WTC11 (cell line): ENCODE measurements at regions not wholly inside any gene's neighbourhood (a gene's known extent, or its start where the extent isn't known, plus 50 kb on each side); places are given as distances from the start of the nearest gene placed in this dataset.

Experiments
- ATAC-seq: fragments of 200-7000 bp; cut with Tn5 transposase; 2 replicates; pipeline ENCODE4 v1.10.0; 2021; ENCODE audit warnings: mild to moderate bottlenecking, moderate library complexity
- CTCF ChIA-PET: fragments of 300-600 bp; sonication (Branson Sonifier 250); formaldehyde crosslinking; loops from one replicate; lab custom pipeline; 2021; ENCODE audit warnings: antibody characterized with exemption; lab: Charles Lee
- POLR2A ChIA-PET: fragments of 350-600 bp; sonication (Branson Sonifier 250); formaldehyde crosslinking; loops from one replicate; lab custom pipeline; 2021; ENCODE audit warnings: antibody characterized with exemption; lab: Charles Lee
- DNase-seq: peaks from one replicate; pipeline ENCODE4 v3.0.0; 2021; ENCODE audit warnings: low spot score
- H3K27ac Mint-ChIP-seq: 2 replicates; pipeline ENCODE4 v1.8.0; 2021; ENCODE audit warnings: mixed read lengths
- H3K27me3 Mint-ChIP-seq: 2 replicates; pipeline ENCODE4 v1.8.0; 2021; ENCODE audit warnings: low read depth, mild to moderate bottlenecking, moderate library complexity, mixed read lengths
- H3K36me3 Mint-ChIP-seq: 2 replicates; pipeline ENCODE4 v1.8.0; 2021; ENCODE audit warnings: mixed read lengths
- H3K4me1 Mint-ChIP-seq: 2 replicates; pipeline ENCODE4 v1.8.0; 2022; ENCODE audit warnings: mixed read lengths
- H3K4me3 Mint-ChIP-seq: 2 replicates; pipeline ENCODE4 v1.8.0; 2021; ENCODE audit warnings: mild to moderate bottlenecking, moderate library complexity, mixed read lengths
- H3K9me3 Mint-ChIP-seq: 2 replicates; pipeline ENCODE4 v1.8.0; 2021; ENCODE audit warnings: mixed read lengths
- CDX4 ChIP-seq: fragments of 250-450 bp; sonication (Bioruptor Pico); IDR thresholded peaks from 2 replicates; pipeline ENCODE4 v1.9.0; 2021; ENCODE audit warnings: moderate library complexity, mild to moderate bottlenecking, inconsistent platforms, borderline replicate concordance
- CREB1 ChIP-seq: sonication (generic); formaldehyde crosslinking; IDR thresholded peaks from 2 replicates; pipeline ENCODE4 v1.8.0; 2023; ENCODE audit warnings: mild to moderate bottlenecking, missing genetic modification reagents
- CREM ChIP-seq: sonication (generic); formaldehyde crosslinking; IDR thresholded peaks from 2 replicates; pipeline ENCODE4 v1.8.1; 2022; ENCODE audit warnings: mild to moderate bottlenecking, missing genetic modification reagents, moderate library complexity
- E2F5 ChIP-seq: sonication (generic); formaldehyde crosslinking; IDR thresholded peaks from 2 replicates; pipeline ENCODE4 v1.8.1; 2022; ENCODE audit warnings: mild to moderate bottlenecking, moderate library complexity, missing genetic modification reagents
- FOXJ3 ChIP-seq: sonication (generic); formaldehyde crosslinking; IDR thresholded peaks from 2 replicates; pipeline ENCODE4 v1.9.0; 2021; ENCODE audit warnings: missing genetic modification reagents, mild to moderate bottlenecking, borderline replicate concordance
- IRF2 ChIP-seq: sonication (generic); formaldehyde crosslinking; IDR thresholded peaks from 2 replicates; pipeline ENCODE4 v1.8.0; 2022; ENCODE audit warnings: low read depth, missing genetic modification reagents, borderline replicate concordance
- JAZF1 ChIP-seq: fragments of 250-450 bp; sonication (Bioruptor Pico); IDR thresholded peaks from 2 replicates; pipeline ENCODE4 v1.9.0; 2021; ENCODE audit warnings: moderate library complexity, mild to moderate bottlenecking, inconsistent platforms
- JUN ChIP-seq: sonication (generic); formaldehyde crosslinking; IDR thresholded peaks from 2 replicates; pipeline ENCODE4 v1.8.0; 2023; ENCODE audit warnings: mild to moderate bottlenecking, missing genetic modification reagents
- NR3C1 ChIP-seq: sonication (generic); formaldehyde crosslinking; conservative IDR thresholded peaks from 2 replicates; pipeline ENCODE4 v1.8.1; 2023; ENCODE audit warnings: low read depth, mild to moderate bottlenecking, missing genetic modification reagents
- PRRX2 ChIP-seq: fragments of 250-450 bp; sonication (Bioruptor Pico); IDR thresholded peaks from 2 replicates; pipeline ENCODE4 v1.8.0; 2021; ENCODE audit warnings: mild to moderate bottlenecking
- RELA ChIP-seq: sonication (generic); formaldehyde crosslinking; IDR thresholded peaks from 2 replicates; pipeline ENCODE4 v1.8.1; 2022; ENCODE audit warnings: missing genetic modification reagents, mild to moderate bottlenecking, borderline replicate concordance
- SOX15 ChIP-seq: fragments of 250-450 bp; sonication (Bioruptor Pico); IDR thresholded peaks from 2 replicates; pipeline ENCODE4 v1.9.0; 2021; ENCODE audit warnings: mild to moderate bottlenecking
- USF1 ChIP-seq: sonication (generic); formaldehyde crosslinking; IDR thresholded peaks from 2 replicates; pipeline ENCODE4 v1.8.0; 2022; ENCODE audit warnings: mild to moderate bottlenecking, missing genetic modification reagents
- ZBTB43 ChIP-seq: sonication (generic); formaldehyde crosslinking; IDR thresholded peaks from 2 replicates; pipeline ENCODE4 v1.8.1; 2023; ENCODE audit warnings: mild to moderate bottlenecking, missing genetic modification reagents
- ZNF317 ChIP-seq: sonication (generic); formaldehyde crosslinking; IDR thresholded peaks from 2 replicates; pipeline ENCODE4 v1.8.1; 2023; ENCODE audit warnings: low read depth, mild to moderate bottlenecking, moderate library complexity, missing genetic modification reagents, borderline replicate concordance
- ZNF671 ChIP-seq: fragments of 250-450 bp; sonication (Bioruptor Pico); IDR thresholded peaks from 2 replicates; pipeline ENCODE4 v1.8.0; 2021; ENCODE audit warnings: mild to moderate bottlenecking
- TF ChIP-seq, protein P1 (sequence below): fragments of 250-450 bp; sonication (Bioruptor Pico); IDR thresholded peaks from 2 replicates; pipeline ENCODE4 v1.8.0; 2021; ENCODE audit warnings: mild to moderate bottlenecking
- TF ChIP-seq, protein P2 (sequence below): sonication (generic); formaldehyde crosslinking; IDR thresholded peaks from 2 replicates; pipeline ENCODE4 v1.8.0; 2022; ENCODE audit warnings: missing genetic modification reagents
- TF ChIP-seq, protein P3 (sequence below): fragments of 250-450 bp; sonication (Bioruptor Pico); IDR thresholded peaks from 2 replicates; pipeline ENCODE4 v1.9.0; 2021; ENCODE audit warnings: mild to moderate bottlenecking

- Mint-ChIP-seq H3K27ac (no peak overlapping the region), H3K4me1 (peaks cover 10% of the 10 kb centered on the region), H3K9me3 (peaks cover 27% of the 10 kb centered on the region), H3K36me3 (peaks cover 17% of the 10 kb centered on the region), H3K27me3 (no peaks in the 10 kb centered on the region; the same call in 1 of the 2 replicates), H3K4me3 (no peak overlapping the region)
- ATAC-seq (no peak), DNase-seq (no peak)
- no peak for TF ChIP-seq NR3C1
- no peak for TF ChIP-seq CREB1
- no peak for TF ChIP-seq CDX4
- ChIA-PET POLR2A (no interaction called here), CTCF (no interaction called here)
Observed at GRCh38 chr9:82192211-82192610, 203.6 kb downstream of the SPATA31D1 start.

- H3K9me3 Mint-ChIP-seq: peaks cover 28% of the 10 kb centered on the region
- ChIA-PET POLR2A (no interaction called here), CTCF (no interaction called here)
- no peaks in the 10 kb centered on the region; the same call in 1 of the 2 replicates for H3K27me3 Mint-ChIP-seq
- H3K27ac Mint-ChIP-seq: peak overlapping the region; percentile 48
- peaks cover 17% of the 10 kb centered on the region for H3K36me3 Mint-ChIP-seq
- no peak overlapping the region for H3K4me3 Mint-ChIP-seq
- DNase-seq (no peak), ATAC-seq (no peak)
- H3K4me1 Mint-ChIP-seq: peaks cover 33% of the 10 kb centered on the region
- TF ChIP-seq ZNF671 (no peak), SOX15 (CRISPR knock-in tag) (no peak), IRF2 (CRISPR knock-in tag) (no peak), CDX4 (no peak), USF1 (CRISPR knock-in tag) (no peak), FOXJ3 (no peak), CREB1 (no peak), CREM (CRISPR knock-in tag) (no peak), JAZF1 (CRISPR knock-in tag) (no peak), JUN (CRISPR knock-in tag) (no peak), E2F5 (no peak), NR3C1 (no peak), RELA (CRISPR knock-in tag) (no peak), ZBTB43 (CRISPR knock-in tag) (no peak), ZNF317 (CRISPR knock-in tag) (no peak), PRRX2 (CRISPR knock-in tag) (no peak)
- TF ChIP-seq, protein P1, sequence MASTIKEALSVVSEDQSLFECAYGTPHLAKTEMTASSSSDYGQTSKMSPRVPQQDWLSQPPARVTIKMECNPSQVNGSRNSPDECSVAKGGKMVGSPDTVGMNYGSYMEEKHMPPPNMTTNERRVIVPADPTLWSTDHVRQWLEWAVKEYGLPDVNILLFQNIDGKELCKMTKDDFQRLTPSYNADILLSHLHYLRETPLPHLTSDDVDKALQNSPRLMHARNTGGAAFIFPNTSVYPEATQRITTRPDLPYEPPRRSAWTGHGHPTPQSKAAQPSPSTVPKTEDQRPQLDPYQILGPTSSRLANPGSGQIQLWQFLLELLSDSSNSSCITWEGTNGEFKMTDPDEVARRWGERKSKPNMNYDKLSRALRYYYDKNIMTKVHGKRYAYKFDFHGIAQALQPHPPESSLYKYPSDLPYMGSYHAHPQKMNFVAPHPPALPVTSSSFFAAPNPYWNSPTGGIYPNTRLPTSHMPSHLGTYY (CRISPR knock-in tag): no peak
- TF ChIP-seq, protein P2, sequence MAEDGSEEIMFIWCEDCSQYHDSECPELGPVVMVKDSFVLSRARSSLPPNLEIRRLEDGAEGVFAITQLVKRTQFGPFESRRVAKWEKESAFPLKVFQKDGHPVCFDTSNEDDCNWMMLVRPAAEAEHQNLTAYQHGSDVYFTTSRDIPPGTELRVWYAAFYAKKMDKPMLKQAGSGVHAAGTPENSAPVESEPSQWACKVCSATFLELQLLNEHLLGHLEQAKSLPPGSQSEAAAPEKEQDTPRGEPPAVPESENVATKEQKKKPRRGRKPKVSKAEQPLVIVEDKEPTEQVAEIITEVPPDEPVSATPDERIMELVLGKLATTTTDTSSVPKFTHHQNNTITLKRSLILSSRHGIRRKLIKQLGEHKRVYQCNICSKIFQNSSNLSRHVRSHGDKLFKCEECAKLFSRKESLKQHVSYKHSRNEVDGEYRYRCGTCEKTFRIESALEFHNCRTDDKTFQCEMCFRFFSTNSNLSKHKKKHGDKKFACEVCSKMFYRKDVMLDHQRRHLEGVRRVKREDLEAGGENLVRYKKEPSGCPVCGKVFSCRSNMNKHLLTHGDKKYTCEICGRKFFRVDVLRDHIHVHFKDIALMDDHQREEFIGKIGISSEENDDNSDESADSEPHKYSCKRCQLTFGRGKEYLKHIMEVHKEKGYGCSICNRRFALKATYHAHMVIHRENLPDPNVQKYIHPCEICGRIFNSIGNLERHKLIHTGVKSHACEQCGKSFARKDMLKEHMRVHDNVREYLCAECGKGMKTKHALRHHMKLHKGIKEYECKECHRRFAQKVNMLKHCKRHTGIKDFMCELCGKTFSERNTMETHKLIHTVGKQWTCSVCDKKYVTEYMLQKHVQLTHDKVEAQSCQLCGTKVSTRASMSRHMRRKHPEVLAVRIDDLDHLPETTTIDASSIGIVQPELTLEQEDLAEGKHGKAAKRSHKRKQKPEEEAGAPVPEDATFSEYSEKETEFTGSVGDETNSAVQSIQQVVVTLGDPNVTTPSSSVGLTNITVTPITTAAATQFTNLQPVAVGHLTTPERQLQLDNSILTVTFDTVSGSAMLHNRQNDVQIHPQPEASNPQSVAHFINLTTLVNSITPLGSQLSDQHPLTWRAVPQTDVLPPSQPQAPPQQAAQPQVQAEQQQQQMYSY (CRISPR knock-in tag): no peak
- TF ChIP-seq, protein P3, sequence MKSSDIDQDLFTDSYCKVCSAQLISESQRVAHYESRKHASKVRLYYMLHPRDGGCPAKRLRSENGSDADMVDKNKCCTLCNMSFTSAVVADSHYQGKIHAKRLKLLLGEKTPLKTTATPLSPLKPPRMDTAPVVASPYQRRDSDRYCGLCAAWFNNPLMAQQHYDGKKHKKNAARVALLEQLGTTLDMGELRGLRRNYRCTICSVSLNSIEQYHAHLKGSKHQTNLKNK (CRISPR knock-in tag): no peak
Observed at GRCh38 chr9:82196622-82197441, 208.3 kb downstream of the SPATA31D1 start.
